HG03196 (cell line): ENCODE measurements at regions not wholly inside any gene's neighbourhood (a gene's known extent, or its start where the extent isn't known, plus 50 kb on each side); places are given as distances from the start of the nearest gene placed in this dataset.

ENCODE experiments used
- ATAC-seq: cut with Tn5 transposase; IDR thresholded peaks from one replicate; pipeline ENCODE4 v1.9.1; 2021; ENCODE audit not compliant: unreplicated experiment

- peak; percentile 71 for ATAC-seq
Measured at GRCh38 chr14:22071006-22071405, 397.4 kb upstream of the OR4E1 start.

GRCh38 chr14:22070119-22070982 is 396.7 kb upstream of the OR4E1 start:
- peak; percentile 53 for ATAC-seq

- ATAC-seq = no peak
Measured at GRCh38 chr14:22065347-22065746, 391.7 kb upstream of the OR4E1 start.

- ATAC-seq = no peak
Measured at GRCh38 chr14:22059201-22059600, 385.6 kb upstream of the OR4E1 start.

GRCh38 chr14:22052795-22053194 is 379.2 kb upstream of the OR4E1 start:
- no peak for ATAC-seq

GRCh38 chr14:22047115-22047514 is 373.5 kb upstream of the OR4E1 start:
- ATAC-seq = no peak

GRCh38 chr14:22046063-22046462 is 372.4 kb upstream of the OR4E1 start:
- ATAC-seq = no peak

- no peak for ATAC-seq
Measured at GRCh38 chr14:22044193-22044592, 370.6 kb upstream of the OR4E1 start.

GRCh38 chr14:22040781-22041125 is 367.1 kb upstream of the OR4E1 start:
- no peak for ATAC-seq

- ATAC-seq = no peak
Measured at GRCh38 chr14:22039938-22040780, 366.5 kb upstream of the OR4E1 start.

GRCh38 chr14:22036541-22037239 is 363.1 kb upstream of the OR4E1 start:
- ATAC-seq = no peak

GRCh38 chr14:22026527-22026926 is 352.9 kb upstream of the OR4E1 start:
- no peak for ATAC-seq

GRCh38 chr14:22025879-22026278 is 352.3 kb upstream of the OR4E1 start:
- no peak for ATAC-seq

GRCh38 chr14:22024137-22024536 is 350.5 kb upstream of the OR4E1 start:
- no peak for ATAC-seq

GRCh38 chr14:22018890-22019289 is 345.3 kb upstream of the OR4E1 start:
- ATAC-seq = no peak

GRCh38 chr14:22012452-22012851 is 338.8 kb upstream of the OR4E1 start:
- no peak for ATAC-seq

- no peak for ATAC-seq
Measured at GRCh38 chr14:22011253-22011642, 337.6 kb upstream of the OR4E1 start.

GRCh38 chr14:22010545-22011252 is 337.1 kb upstream of the OR4E1 start:
- ATAC-seq = no peak

- no peak for ATAC-seq
Measured at GRCh38 chr14:22008766-22009165, 335.1 kb upstream of the OR4E1 start.

- ATAC-seq = no peak
Measured at GRCh38 chr14:22007784-22008412, 334.3 kb upstream of the OR4E1 start.
